ENCODE measurements at regions not wholly inside any gene's neighbourhood (a gene's known extent, or its start where the extent isn't known, plus 50 kb on each side); places are given as distances from the start of the nearest gene placed in this dataset.

DNA sequence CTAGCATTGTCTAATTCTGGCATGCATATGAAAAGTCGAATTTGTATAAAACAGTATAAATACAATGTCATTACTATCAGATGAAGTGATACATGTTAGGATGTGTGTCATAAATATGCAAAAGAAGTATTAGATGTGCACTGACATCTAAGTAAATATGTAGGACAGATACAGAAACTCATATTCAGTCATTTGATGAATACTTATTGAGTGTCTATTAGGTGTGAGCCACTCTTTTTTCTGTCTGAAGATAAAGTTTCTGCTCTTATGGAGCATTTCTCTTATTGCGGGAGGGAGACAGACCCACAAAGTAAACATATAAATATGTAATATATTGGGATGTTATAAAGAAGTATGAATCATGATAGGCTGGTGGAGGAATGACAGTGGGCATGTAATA, 426.6 kb upstream of the B3GALT2 start:
- no peak for TF ChIP-seq SMC3 (IDR thresholded peaks at IDR 0.05)
- no peak for TF ChIP-seq NFE2L2 (conservative IDR thresholded peaks at IDR 0.05; ENCODE audit: low read length)
- no peak for TF ChIP-seq ZC3H11A (IDR thresholded peaks at IDR 0.05)
- TF ChIP-seq, protein P1, sequence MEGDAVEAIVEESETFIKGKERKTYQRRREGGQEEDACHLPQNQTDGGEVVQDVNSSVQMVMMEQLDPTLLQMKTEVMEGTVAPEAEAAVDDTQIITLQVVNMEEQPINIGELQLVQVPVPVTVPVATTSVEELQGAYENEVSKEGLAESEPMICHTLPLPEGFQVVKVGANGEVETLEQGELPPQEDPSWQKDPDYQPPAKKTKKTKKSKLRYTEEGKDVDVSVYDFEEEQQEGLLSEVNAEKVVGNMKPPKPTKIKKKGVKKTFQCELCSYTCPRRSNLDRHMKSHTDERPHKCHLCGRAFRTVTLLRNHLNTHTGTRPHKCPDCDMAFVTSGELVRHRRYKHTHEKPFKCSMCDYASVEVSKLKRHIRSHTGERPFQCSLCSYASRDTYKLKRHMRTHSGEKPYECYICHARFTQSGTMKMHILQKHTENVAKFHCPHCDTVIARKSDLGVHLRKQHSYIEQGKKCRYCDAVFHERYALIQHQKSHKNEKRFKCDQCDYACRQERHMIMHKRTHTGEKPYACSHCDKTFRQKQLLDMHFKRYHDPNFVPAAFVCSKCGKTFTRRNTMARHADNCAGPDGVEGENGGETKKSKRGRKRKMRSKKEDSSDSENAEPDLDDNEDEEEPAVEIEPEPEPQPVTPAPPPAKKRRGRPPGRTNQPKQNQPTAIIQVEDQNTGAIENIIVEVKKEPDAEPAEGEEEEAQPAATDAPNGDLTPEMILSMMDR (IDR thresholded peaks at IDR 0.05): no peak

All from A549 (cell line).